Activated CD8-positive, alpha-beta T cell treated with anti-CD3 and anti-CD28 coated beads for 36 hours (primary cell): ENCODE measurements at regions not wholly inside any gene's neighbourhood (a gene's known extent, or its start where the extent isn't known, plus 50 kb on each side); places are given as distances from the start of the nearest gene placed in this dataset.

Source experiments
- ATAC-seq: fragments of 200-7000 bp; cut with Tn5 transposase; one replicate; pipeline ENCODE4 v1.10.0; 2021; ENCODE audit warnings: mild to moderate bottlenecking, moderate library complexity
- CTCF ChIA-PET: fragments of 350-600 bp; sonication (Branson Sonifier 250); formaldehyde crosslinking; loops from one replicate; lab custom pipeline; 2021; ENCODE audit warnings: antibody characterized with exemption; lab: Charles Lee
- POLR2A ChIA-PET: fragments of 350-600 bp; sonication (Branson Sonifier 250); formaldehyde crosslinking; loops from one replicate; lab custom pipeline; 2021; ENCODE audit warnings: antibody characterized with exemption; lab: Charles Lee
- DNase-seq: peaks from one replicate; pipeline ENCODE4 v3.0.0-alpha.2; 2020
- H3K27ac Mint-ChIP-seq: one replicate; pipeline ENCODE4 v1.8.0; 2021; ENCODE audit warnings: mild to moderate bottlenecking, mixed read lengths
- H3K27me3 Mint-ChIP-seq: one replicate; pipeline ENCODE4 v1.8.0; 2021; ENCODE audit warnings: mixed read lengths
- H3K36me3 Mint-ChIP-seq: one replicate; pipeline ENCODE4 v1.8.0; 2021; ENCODE audit warnings: low read depth, mixed read lengths
- H3K4me1 Mint-ChIP-seq: one replicate; pipeline ENCODE4 v1.8.0; 2021; ENCODE audit warnings: low read depth, mixed read lengths
- H3K4me3 Mint-ChIP-seq: one replicate; pipeline ENCODE4 v1.8.0; 2021; ENCODE audit warnings: mild to moderate bottlenecking, moderate library complexity, mixed read lengths
- H3K9me3 Mint-ChIP-seq: one replicate; pipeline ENCODE4 v1.8.0; 2021; ENCODE audit warnings: mixed read lengths
- CTCF ChIP-seq: fragments of 200-600 bp; IDR thresholded peaks from one replicate; pipeline ENCODE4 v1.8.0; 2022; ENCODE audit warnings: antibody characterized with exemption, mild to moderate bottlenecking
- intact Hi-C: fragments of 100-400 bp; cut with micrococcal nuclease; formaldehyde crosslinking; loops from one replicate; pipeline ENCODE4 v1.10.0; 2022

- no peaks in the 10 kb centered on the region for H3K36me3 Mint-ChIP-seq
- no peak overlapping the region for H3K27ac Mint-ChIP-seq
- peaks cover 13% of the 10 kb centered on the region for H3K4me1 Mint-ChIP-seq
- H3K4me3 Mint-ChIP-seq = no peak overlapping the region
- intact Hi-C loops = no loop called here
- DNase-seq = no peak
- CTCF ChIA-PET = no interaction called here
- no peak for ATAC-seq
- POLR2A ChIA-PET = no interaction called here
- no peak for TF ChIP-seq CTCF
- H3K9me3 Mint-ChIP-seq = no peaks in the 10 kb centered on the region
- no peaks in the 10 kb centered on the region for H3K27me3 Mint-ChIP-seq
Measured at GRCh38 chr3:177287231-177287630, 89.9 kb upstream of the TBL1XR1 start.

- no peak for ATAC-seq
- POLR2A ChIA-PET = no interaction called here
- H3K27me3 Mint-ChIP-seq = no peaks in the 10 kb centered on the region
- no peak overlapping the region for H3K27ac Mint-ChIP-seq
- no peak for DNase-seq
- CTCF ChIA-PET = no interaction called here
- no peaks in the 10 kb centered on the region for H3K36me3 Mint-ChIP-seq
- intact Hi-C loops = no loop called here
- no peak overlapping the region for H3K4me3 Mint-ChIP-seq
- no peak for TF ChIP-seq CTCF
- no peaks in the 10 kb centered on the region for H3K9me3 Mint-ChIP-seq
- peaks cover 3% of the 10 kb centered on the region for H3K4me1 Mint-ChIP-seq
Measured at GRCh38 chr3:177290633-177291032, 93.4 kb upstream of the TBL1XR1 start.

- no peaks in the 10 kb centered on the region for H3K27me3 Mint-ChIP-seq
- ATAC-seq (no peak), DNase-seq (no peak)
- no peak for TF ChIP-seq CTCF
- no peak overlapping the region for H3K27ac Mint-ChIP-seq
- H3K4me1 Mint-ChIP-seq = peaks cover 3% of the 10 kb centered on the region
- H3K9me3 Mint-ChIP-seq = no peaks in the 10 kb centered on the region
- ChIA-PET CTCF (no interaction called here), POLR2A (no interaction called here)
- no peaks in the 10 kb centered on the region for H3K36me3 Mint-ChIP-seq
- intact Hi-C loops = no loop called here
- no peak overlapping the region for H3K4me3 Mint-ChIP-seq
Measured at GRCh38 chr3:177294221-177294620, 96.9 kb upstream of the TBL1XR1 start.

- Mint-ChIP-seq H3K4me3 (no peak overlapping the region), H3K4me1 (no peaks in the 10 kb centered on the region), H3K27me3 (no peaks in the 10 kb centered on the region), H3K9me3 (no peaks in the 10 kb centered on the region), H3K27ac (no peak overlapping the region), H3K36me3 (no peaks in the 10 kb centered on the region)
- DNase-seq = no peak
- POLR2A ChIA-PET = no interaction called here
- intact Hi-C loops = no loop called here
- no peak for ATAC-seq
- TF ChIP-seq CTCF = no peak
- CTCF ChIA-PET = no interaction called here
Measured at GRCh38 chr3:177295116-177295515, 97.8 kb upstream of the TBL1XR1 start.

GRCh38 chr3:177299250-177299649, 102.0 kb upstream of the TBL1XR1 start:
- ChIA-PET POLR2A (no interaction called here), CTCF (no interaction called here)
- Mint-ChIP-seq H3K4me3 (no peak overlapping the region), H3K9me3 (no peaks in the 10 kb centered on the region), H3K27me3 (no peaks in the 10 kb centered on the region), H3K36me3 (no peaks in the 10 kb centered on the region), H3K27ac (no peak overlapping the region), H3K4me1 (peaks cover 6% of the 10 kb centered on the region)
- TF ChIP-seq CTCF = no peak
- intact Hi-C loops = no loop called here
- ATAC-seq (no peak), DNase-seq (no peak)
